ENCODE measurements at regions not wholly inside any gene's neighbourhood (a gene's known extent, or its start where the extent isn't known, plus 50 kb on each side); places are given as distances from the start of the nearest gene placed in this dataset.

- DNase-seq (ENCODE audit: extremely low spot score in 2 of 2): no peak
- no peak overlapping the region for H3K27ac ChIP-seq
- no peaks in the 10 kb centered on the region for H3K36me3 ChIP-seq
- intact Hi-C loops (cut with DNase I): no loop called here
- TF ChIP-seq POLR2AphosphoS5 (IDR thresholded peaks at IDR 0.05; ENCODE audit: insufficient read depth in 1 of 2, low read depth in 1 of 2): no peak
- TF ChIP-seq POLR2A (IDR thresholded peaks at IDR 0.05): no peak
- TF ChIP-seq CTCF (IDR thresholded peaks at IDR 0.05): no peak
- no peaks in the 10 kb centered on the region for H3K27me3 ChIP-seq
- H3K4me1 ChIP-seq: no peaks in the 10 kb centered on the region
- H3K9me3 ChIP-seq: peaks cover 6% of the 10 kb centered on the region
- no peak overlapping the region for H3K4me3 ChIP-seq
Observed at GRCh38 chr15:39323706-39324105, 257.2 kb upstream of the THBS1 start.

GRCh38 chr15:39326306-39326975 lies 254.4 kb upstream of the THBS1 start:
- intact Hi-C loops (cut with DNase I): no loop called here
- DNase-seq (ENCODE audit: extremely low spot score in 2 of 2): no peak
- TF ChIP-seq CTCF (IDR thresholded peaks at IDR 0.05) (no peak), POLR2A (IDR thresholded peaks at IDR 0.05) (no peak), POLR2AphosphoS5 (IDR thresholded peaks at IDR 0.05; ENCODE audit: insufficient read depth in 1 of 2, low read depth in 1 of 2) (no peak)
- Histone ChIP-seq H3K36me3 (no peaks in the 10 kb centered on the region), H3K4me1 (no peaks in the 10 kb centered on the region), H3K4me3 (no peak overlapping the region), H3K27me3 (no peaks in the 10 kb centered on the region), H3K9me3 (no peaks in the 10 kb centered on the region), H3K27ac (no peak overlapping the region)

GRCh38 chr15:39327005-39327730 lies 253.7 kb upstream of the THBS1 start:
- no peaks in the 10 kb centered on the region for H3K27me3 ChIP-seq
- no peaks in the 10 kb centered on the region for H3K36me3 ChIP-seq
- H3K4me1 ChIP-seq: peaks cover 4% of the 10 kb centered on the region
- no peak overlapping the region for H3K27ac ChIP-seq
- H3K9me3 ChIP-seq: no peaks in the 10 kb centered on the region
- intact Hi-C loops (cut with DNase I): no loop called here
- DNase-seq (ENCODE audit: extremely low spot score in 2 of 2): no peak
- no peak overlapping the region for H3K4me3 ChIP-seq
- TF ChIP-seq POLR2AphosphoS5 (IDR thresholded peaks at IDR 0.05; ENCODE audit: insufficient read depth in 1 of 2, low read depth in 1 of 2) (no peak), CTCF (IDR thresholded peaks at IDR 0.05) (no peak), POLR2A (IDR thresholded peaks at IDR 0.05) (no peak)

- no peak for DNase-seq (ENCODE audit: extremely low spot score in 2 of 2)
- Histone ChIP-seq H3K9me3 (no peaks in the 10 kb centered on the region), H3K27me3 (no peaks in the 10 kb centered on the region), H3K4me1 (peaks cover 9% of the 10 kb centered on the region), H3K36me3 (no peaks in the 10 kb centered on the region), H3K27ac (no peak overlapping the region), H3K4me3 (no peak overlapping the region)
- intact Hi-C loops (cut with DNase I): loop anchor here (10.0 kb wide), 1 partner anchor 75 kb away; no protein-coding TSS in a partner anchor
- TF ChIP-seq CTCF (IDR thresholded peaks at IDR 0.05) (no peak), POLR2A (IDR thresholded peaks at IDR 0.05) (no peak), POLR2AphosphoS5 (IDR thresholded peaks at IDR 0.05; ENCODE audit: insufficient read depth in 1 of 2, low read depth in 1 of 2) (no peak)
Observed at GRCh38 chr15:39330061-39330460, 250.8 kb upstream of the THBS1 start.

- Histone ChIP-seq H3K36me3 (no peaks in the 10 kb centered on the region), H3K27me3 (no peaks in the 10 kb centered on the region), H3K9me3 (no peaks in the 10 kb centered on the region), H3K27ac (no peak overlapping the region), H3K4me3 (no peak overlapping the region), H3K4me1 (peaks cover 9% of the 10 kb centered on the region)
- no peak for DNase-seq (ENCODE audit: extremely low spot score in 2 of 2)
- TF ChIP-seq POLR2AphosphoS5 (IDR thresholded peaks at IDR 0.05; ENCODE audit: insufficient read depth in 1 of 2, low read depth in 1 of 2) (no peak), POLR2A (IDR thresholded peaks at IDR 0.05) (no peak), CTCF (IDR thresholded peaks at IDR 0.05) (no peak)
- intact Hi-C loops (cut with DNase I): loop anchor here (10.0 kb wide), 1 partner anchor 73 kb away; no protein-coding TSS in a partner anchor
Observed at GRCh38 chr15:39331584-39331983, 249.3 kb upstream of the THBS1 start.

Data from vagina (tissue), 2 donors.